ENCODE measurements at regions not wholly inside any gene's neighbourhood (a gene's known extent, or its start where the extent isn't known, plus 50 kb on each side); places are given as distances from the start of the nearest gene placed in this dataset.
"Not testable (repeated sequence)": the region's sequence is repeated elsewhere in the genome, so short reads cannot be mapped to it uniquely, and the experiment has no call there.

DNA sequence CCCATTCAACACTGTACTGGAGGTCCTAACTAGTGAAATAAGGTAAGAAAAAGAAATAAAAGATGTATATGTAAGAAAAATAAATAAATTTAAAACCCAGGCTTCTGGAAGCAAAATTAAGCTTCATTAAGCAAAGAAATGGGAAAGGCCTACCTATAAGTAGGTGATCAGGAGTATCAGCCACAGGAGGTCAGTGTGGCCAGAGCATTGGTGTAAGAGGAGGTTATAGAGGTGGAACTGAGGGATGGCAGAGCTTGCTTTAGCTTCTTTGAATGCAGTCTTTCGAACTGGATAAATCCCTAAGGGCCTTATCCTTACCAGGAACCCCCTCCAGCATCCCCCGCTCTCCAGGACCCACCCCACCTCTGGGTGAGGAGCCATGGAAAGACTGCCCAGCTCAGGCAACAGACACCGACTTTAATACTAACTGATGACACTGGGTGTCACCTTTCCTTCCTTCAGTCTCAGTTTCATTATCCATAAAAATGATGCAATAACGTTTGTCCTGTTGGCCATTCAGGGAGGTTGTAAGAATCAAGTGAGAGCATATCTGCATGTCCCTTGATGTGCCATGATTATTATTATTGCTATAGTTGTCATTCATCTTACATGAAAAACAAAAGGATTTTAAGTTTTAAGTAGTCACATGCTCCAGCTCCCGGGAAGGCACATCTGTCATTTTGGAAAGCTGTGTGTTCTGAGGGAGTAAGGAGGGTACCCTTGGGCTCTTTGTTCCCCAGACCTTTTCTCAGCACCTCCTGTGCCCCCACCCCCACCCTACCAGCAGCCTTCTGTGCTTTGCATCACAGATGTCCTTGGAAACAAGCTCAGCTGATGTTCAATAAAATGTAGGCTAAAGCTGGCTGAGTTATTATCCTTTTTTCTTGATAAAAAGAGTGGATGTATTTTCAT lies 50.8 kb upstream of the CTNNA1 start:
- no peak for DNase-seq

DNA sequence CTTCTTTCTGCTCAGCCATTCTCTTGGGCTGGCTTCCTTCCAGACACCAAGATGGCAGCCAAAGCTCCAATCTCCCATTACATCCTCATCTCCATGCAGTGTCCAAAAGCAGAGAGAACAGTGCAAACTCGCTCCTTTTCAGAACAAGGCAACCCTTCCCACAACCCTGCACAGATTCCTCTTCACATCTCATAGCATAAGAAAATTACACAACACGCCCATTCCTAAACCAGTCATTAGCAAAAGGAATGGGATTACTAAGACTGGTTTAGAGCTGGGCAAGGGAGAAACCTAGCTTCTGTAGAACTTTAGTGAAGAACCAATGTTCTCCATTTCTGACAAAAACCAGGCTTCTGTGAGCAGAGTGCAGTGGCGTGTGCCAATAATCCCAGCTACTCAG lies 51.5 kb upstream of the CTNNA1 start:
- no peak for DNase-seq

DNA sequence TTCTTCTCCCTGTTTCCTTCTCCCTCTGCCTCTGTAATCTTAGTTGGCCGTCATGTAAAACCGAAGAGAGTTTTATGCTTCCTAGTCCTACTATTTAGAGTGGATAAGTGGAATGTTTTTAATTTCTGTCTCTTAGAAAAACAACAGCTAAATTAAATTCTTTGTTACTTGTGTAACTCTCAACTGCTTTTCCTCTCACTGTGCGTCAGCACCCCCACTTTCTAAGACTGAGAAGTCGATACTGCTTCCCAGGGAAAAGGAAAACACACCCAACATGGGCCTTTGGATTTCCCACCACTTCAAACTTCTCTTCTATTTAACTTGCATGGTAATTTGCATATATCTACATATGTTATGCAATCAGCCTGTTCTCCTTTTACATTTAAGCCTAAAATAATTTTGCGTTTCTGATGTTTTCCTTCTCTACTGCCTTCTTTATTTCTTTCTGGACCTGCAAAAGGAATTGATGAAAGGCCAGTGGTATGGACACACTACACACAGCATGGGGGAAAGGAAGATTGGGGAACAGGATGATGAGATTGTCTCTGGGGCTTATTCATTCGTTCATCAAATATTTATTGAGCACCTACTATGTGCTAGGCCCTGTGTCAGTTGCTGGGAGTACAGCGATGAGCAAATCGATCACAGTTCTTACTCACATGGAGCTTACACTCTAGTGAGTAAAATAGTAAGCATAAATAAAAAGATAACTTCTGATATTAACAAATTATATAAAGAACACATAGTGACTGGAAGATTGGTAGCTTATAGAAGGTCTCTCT lies 52.5 kb upstream of the CTNNA1 start:
- no peak for DNase-seq

DNA sequence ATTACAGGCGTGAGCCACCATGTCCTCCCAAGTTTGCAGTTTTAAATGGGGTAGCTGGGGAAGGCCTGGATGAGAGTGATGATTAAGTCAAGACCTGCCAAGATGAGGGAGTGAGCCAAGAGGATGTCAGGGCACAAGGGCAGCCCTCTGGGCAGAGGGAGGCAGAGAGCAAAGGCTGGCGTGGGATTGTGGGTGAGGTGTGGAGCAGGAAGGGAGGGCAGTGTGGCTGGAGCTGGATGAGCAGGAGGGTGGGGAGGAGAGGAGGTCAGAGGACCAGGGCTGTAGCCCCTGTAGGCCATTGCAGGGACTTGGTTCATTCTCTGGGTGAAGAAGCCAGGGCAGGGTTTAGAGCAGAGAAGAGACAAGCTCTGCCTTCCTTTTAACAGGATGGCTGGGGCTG lies 53.7 kb upstream of the CTNNA1 start:
- no peak for DNase-seq

DNA sequence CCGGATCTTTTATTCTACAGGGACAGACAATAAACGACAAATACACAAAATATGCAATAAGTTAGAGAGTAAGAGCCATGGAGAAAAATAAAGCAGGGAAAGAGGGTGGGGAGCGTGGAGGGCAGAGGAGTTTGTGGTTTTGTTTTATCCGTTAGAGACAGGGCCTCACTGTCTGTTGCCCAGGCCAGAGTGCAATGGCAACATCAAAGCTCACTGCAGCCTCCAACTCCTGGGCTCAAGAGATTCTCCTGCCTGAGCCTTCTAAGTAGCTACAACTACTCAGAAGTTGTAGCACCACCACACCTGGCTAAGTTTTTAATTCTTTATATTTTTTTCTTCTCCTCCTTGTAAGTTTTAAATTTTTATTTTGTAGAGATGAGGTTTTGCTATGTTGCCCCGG lies 54.5 kb upstream of the CTNNA1 start:
- no peak for DNase-seq

DNA sequence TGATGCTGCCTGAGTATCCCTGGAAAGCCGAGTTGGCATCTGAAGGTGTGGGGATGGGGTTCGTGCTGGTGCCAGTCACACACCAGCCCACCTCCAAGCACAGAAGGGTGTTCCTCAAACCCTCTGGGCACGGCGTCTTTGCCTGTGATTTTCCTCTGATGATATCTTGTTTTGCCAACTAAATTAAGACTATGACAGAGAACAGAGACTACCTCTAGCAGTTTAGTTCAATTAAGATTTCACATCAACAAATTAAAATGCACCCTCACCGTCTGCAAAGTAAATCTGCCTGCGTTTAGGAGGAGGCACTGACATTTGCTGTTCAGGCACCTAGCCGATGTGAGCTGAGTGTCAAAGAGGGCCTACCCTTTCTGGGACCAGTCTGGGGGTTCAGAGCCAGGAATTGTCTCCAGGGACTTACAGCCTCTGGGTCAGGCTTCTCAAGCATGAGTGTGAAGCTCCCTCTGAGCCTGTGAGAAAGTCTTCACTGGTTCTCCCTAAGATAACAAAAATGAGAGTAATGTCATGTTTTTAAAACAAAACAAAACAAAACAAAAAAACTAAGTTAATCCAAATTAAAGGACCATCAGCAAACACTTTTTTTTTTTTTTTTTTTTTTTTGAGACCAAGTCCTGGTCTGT lies 55.4 kb upstream of the CTNNA1 start:
- DNase-seq, result no peak

DNA sequence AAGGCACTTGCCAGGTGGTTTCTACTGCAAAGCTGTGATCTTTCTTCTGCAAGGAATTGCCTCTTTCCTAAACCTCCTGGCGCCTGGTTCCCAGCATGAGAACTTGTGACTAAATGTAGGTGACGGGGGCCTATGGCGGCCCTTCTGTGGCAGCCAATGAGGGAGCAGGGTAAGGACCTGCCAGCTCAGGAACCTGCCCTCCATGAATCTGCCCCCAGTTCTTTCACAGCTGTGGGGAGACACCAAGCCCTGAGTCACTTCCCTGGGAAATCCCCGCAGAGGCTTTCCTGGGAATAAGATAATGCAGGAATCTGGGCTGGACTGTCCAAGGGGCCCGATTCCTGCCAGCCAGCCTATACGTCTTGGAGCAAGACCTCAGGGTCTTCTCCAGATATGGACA lies 56.7 kb upstream of the CTNNA1 start:
- DNase-seq, result no peak

DNA sequence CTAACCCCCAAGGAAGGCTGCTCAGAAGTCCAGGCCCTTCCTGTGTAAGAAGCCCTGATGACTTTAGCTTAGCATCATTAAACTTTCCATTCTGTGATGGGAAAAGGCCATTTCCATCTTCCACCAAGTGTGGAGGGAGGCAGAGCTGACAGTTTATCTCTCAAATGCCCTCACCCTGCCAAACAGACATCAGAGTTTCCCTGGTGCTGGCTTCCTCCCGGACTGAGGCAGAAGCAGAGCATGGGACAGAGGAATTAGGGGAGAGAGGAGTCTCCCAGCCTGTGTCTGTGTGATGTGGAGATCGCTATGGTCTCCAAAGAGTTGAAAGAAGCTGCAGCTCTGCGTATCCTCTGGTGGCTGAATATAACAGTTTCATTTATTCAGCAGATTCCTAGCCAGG lies 57.4 kb upstream of the CTNNA1 start:
- DNase-seq, result no peak

DNA sequence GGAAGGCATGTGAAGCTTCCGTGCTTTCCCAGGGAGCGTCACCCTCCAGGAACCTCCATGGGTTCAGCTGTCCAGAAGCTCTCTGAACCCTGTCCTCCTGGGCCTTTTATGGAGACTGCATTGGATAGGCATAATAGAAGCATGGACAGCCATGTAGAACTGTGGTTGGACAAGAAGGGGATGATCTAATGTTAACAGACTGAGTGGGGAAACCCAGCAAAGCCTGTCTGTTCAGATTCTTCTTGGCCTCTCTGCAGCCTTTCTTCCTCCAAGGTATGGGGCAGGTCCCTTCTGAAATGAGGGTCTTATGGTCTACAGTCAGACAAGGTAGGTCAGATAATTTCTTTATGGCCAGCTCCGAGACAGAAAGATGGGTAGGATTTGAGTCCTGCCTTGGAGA lies 59.1 kb upstream of the CTNNA1 start:
- DNase-seq, result no peak

DNA sequence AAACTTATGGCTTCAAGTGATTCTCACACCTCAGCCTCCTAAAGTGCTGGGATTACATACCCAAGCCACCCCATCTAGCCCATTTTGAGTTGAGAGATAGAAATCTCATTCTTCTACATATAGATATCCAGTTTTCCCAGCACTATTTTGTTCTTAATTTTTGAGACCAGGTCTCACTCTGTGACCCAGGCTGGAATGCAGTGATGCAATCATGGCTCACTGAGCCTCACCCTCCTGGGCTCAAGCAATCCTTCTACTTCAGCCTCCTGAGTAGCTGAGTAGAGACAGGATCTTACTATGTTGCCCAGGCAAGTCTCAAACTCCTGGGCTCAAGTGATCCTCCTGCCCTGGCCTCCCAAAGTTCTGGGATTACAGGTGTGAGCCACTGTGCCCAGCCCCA lies 60.9 kb upstream of the CTNNA1 start:
- DNase-seq, result no peak

DNA sequence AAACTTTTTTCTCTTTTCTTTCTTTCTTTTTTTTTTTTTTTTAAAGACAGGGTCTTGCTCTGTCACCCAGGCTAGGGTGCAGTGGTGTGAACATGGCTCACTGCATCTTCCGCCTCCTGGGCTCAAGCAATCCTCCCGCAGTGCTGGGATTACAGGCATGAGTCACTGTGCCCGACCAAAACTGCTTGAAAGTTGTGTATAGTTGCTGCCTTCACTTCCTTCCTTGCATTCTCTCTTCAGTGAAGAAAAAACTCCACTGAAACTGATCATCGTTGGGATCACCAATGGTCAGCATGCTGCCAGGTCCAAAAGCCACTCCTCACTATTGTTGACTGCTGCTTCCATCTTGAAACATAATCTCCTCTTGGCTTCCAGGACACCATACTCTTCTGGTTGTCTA lies 66.6 kb upstream of the CTNNA1 start:
- DNase-seq, result no peak

DNA sequence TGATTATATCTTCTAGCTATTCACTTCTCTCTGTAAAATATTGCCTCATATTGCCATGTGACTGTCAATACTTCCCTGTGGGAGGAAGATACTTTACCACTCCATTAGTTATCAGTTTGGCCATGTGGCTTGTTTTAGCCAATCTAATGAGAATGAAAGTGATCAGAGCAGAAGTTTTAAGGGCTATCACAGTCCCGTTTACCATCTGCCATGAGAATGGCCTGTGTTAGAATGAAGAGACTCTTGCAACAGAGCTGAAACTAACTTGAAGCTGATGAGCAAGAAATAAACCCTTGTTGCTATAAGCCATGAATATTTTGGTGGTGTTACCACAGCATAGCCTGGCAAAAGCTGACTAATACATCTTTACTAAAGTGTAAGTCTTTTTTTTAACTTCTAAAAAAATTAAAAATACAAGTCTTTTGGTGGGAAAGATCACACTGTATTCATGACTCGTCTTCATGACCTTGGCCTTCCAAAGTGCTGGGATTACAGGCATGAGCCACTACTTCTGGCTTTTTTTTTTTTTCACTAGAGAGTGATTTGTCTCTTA lies 68.0 kb upstream of the CTNNA1 start:
- no peak for DNase-seq

DNA sequence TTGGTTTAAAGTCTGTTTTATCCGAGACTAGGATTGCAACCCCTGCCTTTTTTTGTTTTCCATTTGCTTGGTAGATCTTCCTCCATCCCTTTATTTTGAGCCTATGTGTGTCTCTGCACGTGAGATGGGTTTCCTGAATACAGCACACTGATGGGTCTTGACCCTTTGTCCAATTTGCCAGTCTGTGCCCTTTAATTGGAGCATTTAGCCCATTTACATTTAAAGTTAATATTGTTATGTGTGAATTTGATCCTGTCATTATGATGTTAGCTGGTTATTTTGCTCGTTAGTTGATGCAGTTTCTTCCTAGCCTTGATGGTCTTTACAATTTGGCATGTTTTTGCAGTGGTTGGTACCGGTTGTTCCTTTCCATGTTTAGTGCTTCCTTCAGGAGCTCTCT lies 70.8 kb upstream of the CTNNA1 start:
- not testable (repeated sequence) for DNase-seq

DNA sequence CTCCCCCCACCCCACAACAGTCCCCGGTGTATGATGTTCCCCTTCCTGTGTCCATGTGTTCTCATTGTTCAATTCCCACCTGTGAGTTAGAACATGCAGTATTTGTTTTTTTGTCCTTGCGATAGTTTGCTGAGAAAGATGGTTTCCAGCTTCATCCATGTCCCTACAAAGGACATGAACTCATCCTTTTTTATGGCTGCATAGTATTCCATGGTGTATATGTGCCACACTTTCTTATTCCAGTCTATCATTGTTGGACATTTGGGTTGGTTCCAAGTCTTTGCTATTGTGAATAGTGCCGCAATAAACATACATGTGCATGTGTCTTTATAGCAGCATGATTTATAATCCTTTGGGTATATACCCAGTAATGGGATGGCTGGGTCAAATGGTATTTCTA lies 74.4 kb upstream of the CTNNA1 start:
- DNase-seq, result not testable (repeated sequence)

DNA sequence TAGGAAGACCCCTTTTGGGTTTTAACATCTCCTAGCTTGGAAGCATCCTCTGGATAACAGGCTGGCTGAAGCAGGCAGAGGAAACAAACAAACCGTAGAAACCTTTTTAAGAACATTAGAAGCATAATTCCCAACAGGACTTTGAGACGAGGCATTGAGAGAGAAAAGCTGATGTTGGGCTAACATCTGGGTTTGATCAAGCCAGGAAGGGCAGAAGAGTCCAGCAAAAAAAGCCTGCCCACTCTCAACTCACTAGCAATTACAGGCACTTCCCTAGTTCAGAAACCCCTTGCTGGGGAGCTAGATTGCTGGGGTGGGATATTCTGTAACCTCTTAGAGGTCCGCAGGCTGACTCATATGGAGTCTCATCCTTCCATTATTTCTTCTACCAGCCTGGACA lies 75.4 kb upstream of the CTNNA1 start:
- DNase-seq, result no peak

DNA sequence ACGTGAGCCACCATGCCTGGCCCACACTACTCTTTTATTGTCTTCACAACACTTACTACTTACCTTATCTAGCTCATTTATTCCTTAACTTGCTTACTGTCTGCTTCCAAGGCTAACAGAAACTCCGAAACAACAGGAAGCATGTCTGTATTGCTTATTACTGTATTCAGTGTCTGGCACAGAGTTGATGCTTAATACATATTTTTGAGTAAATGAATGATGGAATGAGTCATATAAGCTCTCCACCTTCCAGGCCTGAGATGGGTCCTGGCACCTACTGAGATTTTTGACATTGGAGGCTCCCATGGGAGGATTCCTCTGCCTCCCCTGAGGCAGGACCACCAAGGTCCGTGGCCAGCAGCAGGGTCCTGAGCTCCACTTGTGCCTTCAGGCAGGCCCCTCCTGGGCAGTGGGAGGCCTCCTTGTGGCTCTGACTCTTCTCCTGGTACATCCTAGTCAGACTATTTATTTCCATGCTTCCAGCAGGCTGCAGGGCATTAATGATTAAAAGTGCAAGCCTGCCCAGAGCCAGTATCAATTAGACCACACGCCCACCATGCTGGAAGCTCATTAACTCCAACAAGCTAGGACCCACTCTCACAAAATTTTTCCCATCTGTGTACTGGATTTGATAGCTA lies 76.5 kb upstream of the CTNNA1 start:
- no peak for DNase-seq

DNA sequence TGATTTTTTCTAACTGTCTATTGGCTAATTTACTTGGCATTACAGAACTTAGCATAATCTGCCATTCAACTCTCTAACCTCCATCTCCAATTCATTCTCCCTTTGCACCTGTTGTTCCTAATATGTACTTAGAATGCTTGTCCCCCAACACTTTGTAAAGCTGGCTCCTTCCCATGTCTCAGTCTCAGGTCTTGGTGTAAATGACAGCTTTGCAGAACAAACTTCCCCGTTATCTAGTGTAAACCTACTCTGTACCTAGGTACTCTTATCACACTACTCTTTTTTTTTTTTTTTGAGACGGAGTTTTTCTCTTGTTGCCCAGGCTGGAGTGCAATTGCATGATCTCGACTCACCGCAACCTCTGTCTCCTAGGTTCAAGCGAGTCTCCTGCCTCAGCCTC lies 77.2 kb upstream of the CTNNA1 start:
- no peak for DNase-seq

DNA sequence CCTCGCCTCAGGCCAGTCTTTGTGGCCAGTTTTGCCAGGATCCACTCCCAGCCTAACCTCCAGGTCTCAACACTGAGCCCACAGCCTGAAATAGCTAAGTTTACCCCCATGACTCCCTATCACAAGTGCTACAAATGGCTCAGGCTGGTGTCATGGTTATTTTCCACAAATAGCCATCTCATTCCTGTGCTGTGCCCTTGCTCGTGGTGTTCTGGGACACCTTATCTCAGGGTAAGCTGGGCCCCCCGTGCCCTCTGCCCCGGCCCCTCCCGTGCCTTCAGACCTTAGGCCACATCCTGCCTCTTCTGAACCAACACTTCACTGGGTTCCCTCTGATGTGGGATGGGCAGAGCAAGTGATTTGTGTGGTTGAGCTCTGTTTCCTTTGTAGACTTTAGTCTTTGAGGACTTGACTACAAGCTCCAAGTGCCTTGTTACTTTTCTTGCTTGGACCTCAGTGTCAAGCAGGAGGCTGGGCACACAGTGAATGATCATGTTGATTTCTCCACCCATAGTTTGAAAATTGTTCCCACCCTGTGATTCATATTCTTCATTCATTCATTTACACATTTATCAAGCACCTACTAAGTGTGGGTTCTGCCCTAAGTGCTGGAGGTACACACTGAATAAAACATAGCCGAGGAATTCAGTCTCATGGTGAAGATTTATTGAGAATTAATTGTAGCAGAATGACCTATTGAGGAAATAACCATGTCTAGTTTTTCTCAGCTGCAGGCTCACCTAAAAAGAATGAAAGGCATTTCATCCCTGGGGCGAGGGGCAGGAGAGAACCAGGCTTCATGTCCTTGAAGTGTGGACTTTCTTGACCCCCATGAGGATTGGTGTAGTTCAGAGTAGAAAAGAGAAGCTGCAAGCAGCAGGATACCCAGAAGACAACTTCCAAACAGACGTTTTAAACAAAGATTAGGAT lies 84.5 kb upstream of the CTNNA1 start:
- no peak for DNase-seq

DNA sequence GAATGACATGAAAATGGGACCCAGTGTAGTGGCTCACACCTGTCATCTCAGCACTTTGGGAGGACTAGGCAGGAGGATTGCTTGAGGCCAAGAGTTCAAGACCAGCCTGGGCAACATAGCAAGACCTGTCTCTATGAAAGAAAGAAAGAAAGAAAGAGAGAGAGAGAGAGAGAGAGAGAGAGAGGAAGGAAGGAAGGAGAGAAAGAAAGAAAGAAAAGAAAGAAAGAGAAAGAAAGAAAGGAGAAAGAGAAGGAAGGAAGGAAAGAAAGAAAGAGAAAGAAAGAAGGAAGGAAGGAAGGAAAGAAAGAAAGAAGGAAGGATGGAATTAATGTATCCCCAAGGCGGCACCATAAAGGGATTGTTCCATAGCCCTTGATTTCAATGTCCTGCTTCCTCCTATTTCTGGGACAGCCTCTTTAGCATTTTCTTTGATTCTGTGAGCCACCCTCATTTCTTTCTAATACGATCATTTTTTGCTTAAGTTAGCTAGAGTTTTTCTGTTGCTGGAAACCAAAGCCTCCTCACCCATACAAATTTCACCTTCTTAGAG lies 85.4 kb upstream of the CTNNA1 start:
- DNase-seq, result not testable (repeated sequence)

DNA sequence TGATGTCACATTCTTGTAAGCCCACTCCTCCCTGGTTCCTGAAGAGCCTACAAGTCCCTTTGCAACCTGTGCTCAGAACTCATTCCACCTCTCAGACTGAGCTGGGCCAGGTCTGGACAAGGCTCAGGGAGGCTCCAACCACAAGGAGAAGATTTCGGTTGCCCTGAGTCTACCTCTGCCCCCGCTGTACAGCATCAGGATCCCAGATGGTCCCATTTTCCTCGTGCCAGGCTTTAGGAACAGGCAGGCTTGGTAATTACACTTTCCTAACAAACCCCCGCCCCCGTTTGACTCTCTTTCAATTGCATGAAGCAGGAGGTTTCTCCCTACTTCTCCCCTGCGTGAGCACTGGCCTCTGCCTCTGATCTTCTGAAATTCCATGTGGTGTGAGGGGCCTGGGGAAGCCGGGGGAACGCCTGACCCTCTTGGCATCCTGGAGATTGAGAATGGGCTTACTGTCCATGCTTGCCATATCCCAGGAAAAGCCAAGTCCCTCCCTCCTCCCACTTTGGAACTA lies 86.9 kb upstream of the CTNNA1 start:
- no peak for DNase-seq

DNA sequence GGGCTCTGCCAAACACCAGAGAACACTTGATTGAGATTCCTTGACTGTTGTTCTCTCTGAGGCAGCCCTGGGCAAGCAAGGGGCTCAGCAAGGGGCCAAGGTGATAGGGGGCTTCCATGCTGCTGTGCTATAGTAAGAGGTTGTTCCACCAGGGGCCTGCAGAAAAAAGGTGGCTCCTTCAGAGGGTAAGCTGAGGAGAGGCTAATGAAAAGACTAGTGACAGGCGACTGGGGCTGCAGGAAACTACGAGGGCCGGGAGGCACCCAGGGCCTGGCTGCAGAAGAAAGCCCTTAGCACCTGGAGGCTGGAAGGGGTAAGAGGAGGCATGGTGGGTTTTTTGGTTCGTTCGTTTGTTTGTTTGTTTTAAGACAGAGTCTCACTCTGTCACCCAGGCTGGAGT lies 88.0 kb upstream of the CTNNA1 start:
- DNase-seq, result no peak

Measured in stimulated activated CD4-positive, alpha-beta T cell treated with anti-CD3 and anti-CD28 coated beads, Interleukin-4, amount 100 ng/mL, for 1 hour (primary cell).